Keratinocyte (primary cell): ENCODE measurements at regions not wholly inside any gene's neighbourhood (a gene's known extent, or its start where the extent isn't known, plus 50 kb on each side); places are given as distances from the start of the nearest gene placed in this dataset.

ENCODE experiments used
- DNase-seq: peaks from one replicate; pipeline ENCODE4 v3.0.0-alpha.2; 2011; ENCODE audit warnings: low read depth, missing footprints, low spot score
- FAIRE-seq: peaks from 2 replicates; lab custom pipeline; 2011; peaks lifted over from hg19 to GRCh38; lab: Jason Lieb, UNC
- H2AFZ ChIP-seq: 2 replicates; pipeline ENCODE4 v1.6.0; 2012; ENCODE audit warnings: low read length, control low read depth, inconsistent platforms; ENCODE audit not compliant: control insufficient read depth
- H3K27ac ChIP-seq: 2 replicates; pipeline ENCODE4 v1.5.1; 2011; ENCODE audit warnings: low read length; ENCODE audit not compliant: control insufficient read depth, insufficient read depth
- H3K27me3 ChIP-seq: 3 replicates; pipeline ENCODE4 v1.6.0; 2011; ENCODE audit warnings: low read length; ENCODE audit not compliant: control insufficient read depth, insufficient read depth; ENCODE audit errors: extremely low read depth
- H3K36me3 ChIP-seq, 2 experiments: 2 replicates in 1 of 2; 3 replicates in 1 of 2; pipeline ENCODE4 v1.5.1; 2011; ENCODE audit warnings: low read length in 2 of 2, mild to moderate bottlenecking in 1 of 2; ENCODE audit not compliant: control insufficient read depth in 2 of 2, insufficient read depth in 2 of 2; ENCODE audit errors: extremely low read depth in 1 of 2
- H3K4me1 ChIP-seq: 3 replicates; pipeline ENCODE4 v1.5.1; 2011; ENCODE audit warnings: low read length; ENCODE audit not compliant: control insufficient read depth, insufficient read depth; ENCODE audit errors: extremely low read depth
- H3K4me2 ChIP-seq: 3 replicates; pipeline ENCODE4 v1.6.0; 2011; ENCODE audit warnings: low read depth, low read length; ENCODE audit not compliant: control insufficient read depth, insufficient read depth; ENCODE audit errors: extremely low read depth
- H3K4me3 ChIP-seq, 3 experiments: fragments of 200-600 bp in 1 of 3; sonication (generic) in 1 of 3; 2 replicates in 2 of 3; 3 replicates in 1 of 3; pipeline ENCODE4 v1.5.1; 2011 to 2016; ENCODE audit warnings: low read length in 3 of 3, mild to moderate bottlenecking in 3 of 3, control low read depth in 2 of 3, inconsistent platforms in 1 of 3, low read depth in 1 of 3, mixed read lengths in 1 of 3, mixed run types in 1 of 3, moderate library complexity in 1 of 3; ENCODE audit not compliant: control insufficient read depth in 2 of 3, insufficient read depth in 2 of 3; ENCODE audit errors: extremely low read depth in 1 of 3
- H3K79me2 ChIP-seq: 2 replicates; pipeline ENCODE4 v1.6.0; 2012; ENCODE audit warnings: low read length; ENCODE audit not compliant: control insufficient read depth, insufficient read depth
- H3K9ac ChIP-seq: 3 replicates; pipeline ENCODE4 v1.6.0; 2011; ENCODE audit warnings: low read length; ENCODE audit not compliant: control insufficient read depth, insufficient read depth; ENCODE audit errors: extremely low read depth
- H3K9me1 ChIP-seq: 3 replicates; pipeline ENCODE4 v1.6.0; 2011; ENCODE audit warnings: low read length; ENCODE audit not compliant: control insufficient read depth, insufficient read depth; ENCODE audit errors: extremely low read depth
- H3K9me3 ChIP-seq: 2 replicates; pipeline ENCODE4 v1.5.1; 2012; ENCODE audit warnings: low read depth, low read length; ENCODE audit not compliant: control insufficient read depth
- H4K20me1 ChIP-seq: 3 replicates; pipeline ENCODE4 v1.6.0; 2011; ENCODE audit warnings: low read length; ENCODE audit not compliant: control insufficient read depth, insufficient read depth; ENCODE audit errors: extremely low read depth
- CTCF ChIP-seq, 3 experiments: IDR thresholded peaks in 1 of 3; conservative IDR thresholded peaks in 1 of 3; optimal IDR thresholded peaks in 1 of 3; 2 replicates in 2 of 3; 3 replicates in 1 of 3; pipeline versions ENCODE3 to v1.5.1; 2011; ENCODE audit warnings: low read length in 3 of 3, mild to moderate bottlenecking in 3 of 3, moderate library complexity in 2 of 3, control low read depth in 1 of 3, inconsistent platforms in 1 of 3; ENCODE audit not compliant: insufficient read depth in 2 of 3; ENCODE audit errors: extremely low read depth in 1 of 3
- EZH2 ChIP-seq: IDR thresholded peaks from one replicate; pipeline ENCODE4 v1.6.1; 2012; ENCODE audit warnings: inconsistent platforms, mild to moderate bottlenecking, low read length, moderate library complexity
- dilution Hi-C: fragments of 300-500 bp; cut with MboI; formaldehyde crosslinking; loops from one replicate; pipeline ENCODE4 v1.7.0; 2020; ENCODE audit warnings: low sequenced_read_pairs; ENCODE audit not compliant: extremely low pct_ligation_motif_present

- H3K4me1 ChIP-seq = no peaks in the 10 kb centered on the region
- no peak overlapping the region for H3K27ac ChIP-seq
- dilution Hi-C loops = no loop called here
- H3K9me1 ChIP-seq = no peaks in the 10 kb centered on the region
- no peak overlapping the region for H3K4me2 ChIP-seq
- DNase-seq (no peak), FAIRE-seq (no peak)
- no peak overlapping the region for H3K9ac ChIP-seq
- no peak overlapping the region for H2AFZ ChIP-seq
- H3K9me3 ChIP-seq = peaks cover 1% of the 10 kb centered on the region
- H3K79me2 ChIP-seq = no peaks in the 10 kb centered on the region
- H4K20me1 ChIP-seq = no peaks in the 10 kb centered on the region
- TF ChIP-seq CTCF (optimal IDR thresholded peaks at IDR 0.05 in 1 of 3, IDR thresholded peaks at IDR 0.05 in 1 of 3, conservative IDR thresholded peaks at IDR 0.05 in 1 of 3; ENCODE audit: extremely low read depth in 1 of 3, insufficient read depth in 2 of 3, low read length in 3 of 3) (no peak), EZH2 (no peak)
- H3K36me3 ChIP-seq = no peaks in the 10 kb centered on the region
- H3K4me3 ChIP-seq = no peak overlapping the region
- no peaks in the 10 kb centered on the region for H3K27me3 ChIP-seq
These were observed 639.9 kb upstream of the FBXO33 start for GRCh38 chr14:40072175-40072574.

GRCh38 chr14:40058901-40059897 lies 627.0 kb upstream of the FBXO33 start:
- no peak for FAIRE-seq

More at GRCh38 chr14:40058901-40059897, 627.0 kb upstream of the FBXO33 start:
- no peaks in the 10 kb centered on the region for H3K9me3 ChIP-seq
- TF ChIP-seq CTCF (optimal IDR thresholded peaks at IDR 0.05 in 1 of 3, IDR thresholded peaks at IDR 0.05 in 1 of 3, conservative IDR thresholded peaks at IDR 0.05 in 1 of 3; ENCODE audit: extremely low read depth in 1 of 3, insufficient read depth in 2 of 3, low read length in 3 of 3) (no peak), EZH2 (no peak)
- no peaks in the 10 kb centered on the region for H3K79me2 ChIP-seq
- no peak overlapping the region for H2AFZ ChIP-seq
- DNase-seq = no peak
- no peaks in the 10 kb centered on the region for H4K20me1 ChIP-seq
- H3K27ac ChIP-seq = no peak overlapping the region
- H3K4me1 ChIP-seq = no peaks in the 10 kb centered on the region
- no peak overlapping the region for H3K4me2 ChIP-seq
- no peaks in the 10 kb centered on the region for H3K9me1 ChIP-seq
- no peaks in the 10 kb centered on the region for H3K27me3 ChIP-seq
- dilution Hi-C loops = no loop called here
- no peaks in the 10 kb centered on the region for H3K36me3 ChIP-seq
- H3K4me3 ChIP-seq = no peak overlapping the region
- H3K9ac ChIP-seq = no peak overlapping the region
